ENCODE measurements at regions not wholly inside any gene's neighbourhood (a gene's known extent, or its start where the extent isn't known, plus 50 kb on each side); places are given as distances from the start of the nearest gene placed in this dataset.

DNA sequence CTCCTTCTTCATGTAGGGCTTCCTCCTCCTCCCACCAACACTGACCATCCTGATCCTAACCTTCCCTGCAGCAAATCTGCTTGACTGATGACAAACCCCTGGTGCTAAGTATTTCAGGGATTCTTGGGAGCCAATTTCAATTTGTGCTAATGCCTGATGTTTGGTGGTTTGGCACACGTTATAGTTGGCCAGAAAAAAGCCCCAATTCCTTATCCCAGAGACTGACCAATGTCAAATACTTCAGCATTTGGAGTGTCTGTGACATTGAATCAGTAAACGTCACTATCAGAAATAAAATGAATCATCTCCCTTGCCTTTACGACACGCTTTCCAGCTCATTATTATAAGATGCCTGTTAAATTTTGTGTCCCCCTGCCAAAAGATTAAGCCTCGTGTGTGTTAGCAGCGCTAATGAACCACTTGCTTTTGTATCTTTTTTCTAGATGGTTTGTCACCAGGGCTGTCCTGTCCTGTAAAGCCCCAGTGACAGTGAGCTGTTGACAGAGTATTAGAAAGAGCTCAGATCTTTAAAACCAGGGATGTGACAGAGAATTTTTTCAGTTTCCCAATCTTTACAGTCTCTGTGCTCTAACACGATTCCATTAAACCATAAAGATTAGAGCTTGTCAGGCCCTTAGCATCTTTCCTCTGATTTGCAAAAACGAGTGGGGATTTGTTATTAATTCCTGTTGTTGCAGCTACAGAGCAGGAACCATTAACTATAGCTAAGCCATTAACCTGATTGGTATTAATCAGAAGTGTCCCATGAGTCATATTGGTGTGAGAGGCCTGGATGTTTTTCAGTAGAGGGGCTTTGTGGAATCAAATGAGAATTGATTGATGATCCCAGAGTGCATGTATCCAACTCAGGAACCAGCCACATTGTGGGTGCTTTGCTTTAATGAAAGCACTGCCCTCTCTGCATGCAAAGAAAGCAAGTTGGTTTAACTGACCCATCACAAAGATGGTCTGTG is 665.1 kb upstream of the PLXNA2 start:
- Histone ChIP-seq H3K4me1 (no peaks in the 10 kb centered on the region), H3K36me3 (no peaks in the 10 kb centered on the region), H3K4me3 (no peak overlapping the region), H3K9me3 (no peaks in the 10 kb centered on the region), H3K27ac (no peak overlapping the region), H3K27me3 (no peaks in the 10 kb centered on the region)
- DNase-seq (ENCODE audit: low spot score in 2 of 2), result no peak
- TF ChIP-seq, protein P1, sequence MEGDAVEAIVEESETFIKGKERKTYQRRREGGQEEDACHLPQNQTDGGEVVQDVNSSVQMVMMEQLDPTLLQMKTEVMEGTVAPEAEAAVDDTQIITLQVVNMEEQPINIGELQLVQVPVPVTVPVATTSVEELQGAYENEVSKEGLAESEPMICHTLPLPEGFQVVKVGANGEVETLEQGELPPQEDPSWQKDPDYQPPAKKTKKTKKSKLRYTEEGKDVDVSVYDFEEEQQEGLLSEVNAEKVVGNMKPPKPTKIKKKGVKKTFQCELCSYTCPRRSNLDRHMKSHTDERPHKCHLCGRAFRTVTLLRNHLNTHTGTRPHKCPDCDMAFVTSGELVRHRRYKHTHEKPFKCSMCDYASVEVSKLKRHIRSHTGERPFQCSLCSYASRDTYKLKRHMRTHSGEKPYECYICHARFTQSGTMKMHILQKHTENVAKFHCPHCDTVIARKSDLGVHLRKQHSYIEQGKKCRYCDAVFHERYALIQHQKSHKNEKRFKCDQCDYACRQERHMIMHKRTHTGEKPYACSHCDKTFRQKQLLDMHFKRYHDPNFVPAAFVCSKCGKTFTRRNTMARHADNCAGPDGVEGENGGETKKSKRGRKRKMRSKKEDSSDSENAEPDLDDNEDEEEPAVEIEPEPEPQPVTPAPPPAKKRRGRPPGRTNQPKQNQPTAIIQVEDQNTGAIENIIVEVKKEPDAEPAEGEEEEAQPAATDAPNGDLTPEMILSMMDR (IDR thresholded peaks at IDR 0.05), result no peak
- intact Hi-C loops (cut with DNase I), result no loop called here

DNA sequence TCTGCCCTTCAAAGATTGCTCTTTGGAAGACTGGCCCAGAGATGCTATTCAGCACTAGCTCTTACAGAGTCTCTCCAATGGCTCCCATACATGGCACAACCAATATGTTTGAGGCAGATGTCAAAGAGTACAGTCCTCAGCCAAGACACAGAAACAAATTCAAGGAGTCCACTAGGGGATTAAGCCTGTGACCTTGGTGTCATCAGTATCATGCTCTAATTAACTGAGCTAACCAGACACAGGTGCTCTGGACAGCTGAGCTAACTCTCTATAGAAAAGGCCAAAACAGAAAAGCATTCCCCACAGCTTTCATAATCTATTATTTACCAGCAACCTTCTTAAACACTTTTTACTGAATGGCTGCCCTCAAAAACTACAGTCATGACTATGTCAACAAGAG is 666.0 kb upstream of the PLXNA2 start:
- Histone ChIP-seq H3K4me1 (no peaks in the 10 kb centered on the region), H3K27ac (no peak overlapping the region), H3K36me3 (no peaks in the 10 kb centered on the region), H3K4me3 (no peak overlapping the region), H3K27me3 (no peaks in the 10 kb centered on the region), H3K9me3 (no peaks in the 10 kb centered on the region)
- no peak for DNase-seq (ENCODE audit: low spot score in 2 of 2)
- intact Hi-C loops (cut with DNase I), result no loop called here
- TF ChIP-seq, protein P1 (IDR thresholded peaks at IDR 0.05), result no peak

DNA sequence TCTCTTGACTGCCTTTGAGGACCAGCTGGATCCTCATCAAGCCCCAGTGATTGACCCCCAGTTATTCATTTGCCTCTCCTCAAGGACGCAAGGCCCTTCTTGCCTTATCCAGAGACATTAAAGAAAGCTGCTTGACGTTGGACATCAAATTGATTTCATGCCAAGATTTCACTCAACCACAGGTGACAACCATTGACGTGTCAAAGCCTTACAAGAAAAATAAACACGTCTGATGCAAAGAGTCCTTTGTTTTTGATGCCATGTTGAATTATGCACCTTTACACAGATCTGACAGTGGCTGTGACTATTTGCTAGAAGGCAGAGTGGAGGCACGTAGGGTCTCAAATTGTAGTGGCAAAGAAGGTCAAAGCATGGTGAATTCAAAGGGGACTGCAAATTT is 666.2 kb upstream of the CAMK1G start:
- H3K27ac ChIP-seq, result no peak overlapping the region
- no peak overlapping the region for H3K4me3 ChIP-seq
- TF ChIP-seq, protein P1 (IDR thresholded peaks at IDR 0.05), result no peak
- H3K9me3 ChIP-seq, result no peaks in the 10 kb centered on the region
- no peaks in the 10 kb centered on the region for H3K4me1 ChIP-seq
- no peaks in the 10 kb centered on the region for H3K27me3 ChIP-seq
- intact Hi-C loops (cut with DNase I), result no loop called here
- DNase-seq (ENCODE audit: low spot score in 2 of 2), result no peak
- no peaks in the 10 kb centered on the region for H3K36me3 ChIP-seq

DNA sequence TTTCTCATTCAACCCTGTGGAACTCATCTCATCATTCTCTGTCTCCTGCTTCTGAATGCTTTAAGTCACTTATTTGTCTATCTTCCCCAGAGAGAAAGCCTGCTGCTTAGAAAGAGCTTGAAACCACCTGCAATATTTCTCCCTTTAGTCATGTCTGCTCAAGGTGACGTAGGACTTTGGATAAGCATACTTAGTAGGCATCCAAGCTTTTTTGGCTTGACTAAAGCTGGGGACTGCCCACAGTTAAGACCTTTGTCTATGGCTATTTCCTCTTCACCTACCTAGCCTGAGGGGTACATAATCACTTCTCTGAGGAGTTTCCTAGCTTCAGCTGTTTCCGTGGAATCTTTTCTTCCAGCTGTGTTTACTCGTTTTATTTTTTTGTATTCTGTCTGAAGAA is 665.8 kb upstream of the CAMK1G start:
- Histone ChIP-seq H3K27ac (no peak overlapping the region), H3K9me3 (no peaks in the 10 kb centered on the region), H3K27me3 (no peaks in the 10 kb centered on the region), H3K4me1 (no peaks in the 10 kb centered on the region), H3K4me3 (no peak overlapping the region), H3K36me3 (no peaks in the 10 kb centered on the region)
- intact Hi-C loops (cut with DNase I), result no loop called here
- DNase-seq (ENCODE audit: low spot score in 2 of 2), result no peak
- TF ChIP-seq, protein P1 (IDR thresholded peaks at IDR 0.05), result no peak

DNA sequence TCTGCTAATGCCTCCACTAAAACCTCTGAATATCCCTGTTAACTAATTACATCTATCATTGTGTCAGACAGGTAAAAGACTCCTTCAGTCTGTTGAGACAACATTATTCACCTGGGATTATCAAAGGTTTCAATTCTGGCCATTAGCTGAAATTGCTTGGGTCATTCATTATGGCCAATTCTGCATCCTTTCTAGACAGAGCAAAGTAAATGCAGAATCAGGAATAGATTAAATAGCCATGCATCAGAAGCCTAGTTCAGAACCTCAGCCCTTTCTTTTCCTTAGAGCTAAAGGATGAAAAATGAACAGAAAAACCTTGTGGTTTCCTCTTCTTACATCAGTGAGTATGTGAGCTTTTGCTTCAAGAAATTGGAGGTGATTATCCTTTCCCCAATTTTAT is 665.4 kb upstream of the CAMK1G start:
- Histone ChIP-seq H3K4me3 (no peak overlapping the region), H3K27ac (no peak overlapping the region), H3K4me1 (no peaks in the 10 kb centered on the region), H3K27me3 (no peaks in the 10 kb centered on the region), H3K36me3 (no peaks in the 10 kb centered on the region), H3K9me3 (no peaks in the 10 kb centered on the region)
- intact Hi-C loops (cut with DNase I), result no loop called here
- TF ChIP-seq, protein P1 (IDR thresholded peaks at IDR 0.05), result no peak
- DNase-seq (ENCODE audit: low spot score in 2 of 2), result no peak

All from ascending aorta (tissue), 2 donors.